A673 (cell line): ENCODE measurements at regions not wholly inside any gene's neighbourhood (a gene's known extent, or its start where the extent isn't known, plus 50 kb on each side); places are given as distances from the start of the nearest gene placed in this dataset.

Source experiments
- CTCF ChIP-seq: fragments of 300-800, 200-600 bp; sonication (generic); conservative IDR thresholded peaks from 2 replicates; pipeline ENCODE4 v1.5.1; 2017; ENCODE audit warnings: low read depth, mild to moderate bottlenecking, antibody characterized with exemption, low read length, moderate library complexity, mixed read lengths
- EZH2 ChIP-seq: fragments of 200-600 bp; sonication (generic); IDR thresholded peaks from 2 replicates; pipeline ENCODE4 v1.6.1; 2017; ENCODE audit warnings: borderline replicate concordance, low read depth, mild to moderate bottlenecking, mixed read lengths, antibody characterized with exemption, low read length; ENCODE audit not compliant: poor library complexity, severe bottlenecking

GRCh38 chr21:9837946-9838737, 683.2 kb upstream of the TPTE start:
- TF ChIP-seq CTCF, result no peak
- TF ChIP-seq EZH2, result no peak
